ENCODE measurements at regions not wholly inside any gene's neighbourhood (a gene's known extent, or its start where the extent isn't known, plus 50 kb on each side); places are given as distances from the start of the nearest gene placed in this dataset.

DNA sequence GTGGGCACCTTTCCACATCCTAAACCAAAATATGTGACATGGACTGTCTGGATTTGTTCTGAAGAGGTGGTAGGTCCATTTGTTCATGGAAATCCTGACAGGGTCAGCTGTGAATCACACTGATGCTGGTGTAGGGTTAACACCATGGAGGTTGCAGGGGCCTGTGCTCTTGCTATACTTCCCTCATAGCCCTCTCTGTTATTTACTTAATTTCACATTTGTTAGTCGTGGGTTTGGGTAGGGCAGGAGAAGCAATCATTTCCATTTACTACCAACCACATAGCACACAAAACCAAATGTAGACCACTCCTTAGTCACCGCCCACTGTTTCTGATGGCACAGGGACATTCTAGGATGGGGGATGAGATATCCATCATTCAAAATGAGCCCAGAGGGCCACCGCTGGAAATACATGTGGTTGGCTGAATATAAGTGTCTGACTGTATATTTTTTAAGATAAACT, 61.8 kb upstream of the POU2F1 start:
- Histone ChIP-seq H3K4me3 (ENCODE audit: insufficient read depth, low read depth, low read length) (no peak overlapping the region), H4K8ac (ENCODE audit: low read depth in 2 of 2, low read length in 2 of 2) (no peak overlapping the region), H2BK120ac (ENCODE audit: low read depth, low read length) (no peak overlapping the region), H3K23ac (ENCODE audit: low read depth, low read length) (no peak overlapping the region), H2AK9ac (replicated peaks; ENCODE audit: low read depth, low read length, poor library complexity) (no peak overlapping the region), H3K9me1 (ENCODE audit: insufficient read depth, low read length) (no peaks in the 10 kb centered on the region), H3K4ac (ENCODE audit: low read depth, low read length) (no peak overlapping the region), H3K27ac (ENCODE audit: insufficient read depth, low read length) (no peak overlapping the region), H3K9ac (ENCODE audit: low read depth, low read length) (no peak overlapping the region), H3K4me2 (ENCODE audit: low read depth, low read length) (no peak overlapping the region), H3K36me3 (ENCODE audit: control insufficient read depth, insufficient read depth, low read length) (no peaks in the 10 kb centered on the region), H3K27me3 (ENCODE audit: control insufficient read depth, insufficient read depth, low read length) (peaks cover 5% of the 10 kb centered on the region; the same call in 1 of the 2 replicates), H2AK5ac (ENCODE audit: low read depth, low read length) (no peak overlapping the region), H3K14ac (replicated peaks; ENCODE audit: low read depth, low read length) (no peak overlapping the region), H2BK5ac (ENCODE audit: low read depth, low read length, poor library complexity, severe bottlenecking) (no peak overlapping the region), H3K56ac (ENCODE audit: extremely low read depth, insufficient read depth, low read length) (no peak overlapping the region), H4K91ac (ENCODE audit: insufficient read depth, low read depth, low read length) (no peak overlapping the region), H3K9me3 (ENCODE audit: control insufficient read depth, insufficient read depth, low read length) (no peaks in the 10 kb centered on the region), H3K18ac (ENCODE audit: low read depth, low read length) (no peak overlapping the region), H3K4me1 (ENCODE audit: control insufficient read depth, insufficient read depth, low read length) (no peaks in the 10 kb centered on the region), H2BK15ac (ENCODE audit: low read depth, low read length) (no peak overlapping the region), H2AFZ (replicated peaks; ENCODE audit: low read length, poor library complexity) (no peak overlapping the region), H3K79me1 (ENCODE audit: low read depth in 1 of 2, low read length in 2 of 2) (no peaks in the 10 kb centered on the region), H4K20me1 (ENCODE audit: insufficient read depth, low read length) (no peaks in the 10 kb centered on the region), H2BK20ac (ENCODE audit: low read depth, low read length) (no peak overlapping the region), H4K5ac (ENCODE audit: low read depth, low read length) (no peak overlapping the region)
- CTCF ChIA-PET, result no interaction called here
- ATAC-seq (ENCODE audit: low read depth) (no peak), DNase-seq (no peak)
- POLR2A ChIA-PET (ENCODE audit: unreplicated experiment), result no interaction called here
- TF ChIP-seq BHLHE40 (IDR thresholded peaks at IDR 0.05; ENCODE audit: low read depth, low read length) (no peak), NFE2L2 (IDR thresholded peaks at IDR 0.05; ENCODE audit: low read depth, low read length) (no peak), ELK1 (IDR thresholded peaks at IDR 0.05; ENCODE audit: borderline replicate concordance, low read depth, low read length) (no peak)
- BruUV-seq (replicated peaks), result no TSS peak
- WGBS, 2 experiments (ENCODE audit: extremely low coverage in 2 of 2, insufficient read length in 1 of 2), result no CpG with 5 or more reads among the region's 3 CpGs
- intact Hi-C loops (cut with micrococcal nuclease), result no loop called here
- in situ Hi-C loops (cut with MboI; ENCODE audit: low sequenced_read_pairs), result no loop called here
- dilution Hi-C loops (cut with HindIII; ENCODE audit: low sequenced_read_pairs, unreplicated experiment), result no loop called here
